Occipital lobe (tissue), 1 donor: ENCODE measurements at regions not wholly inside any gene's neighbourhood (a gene's known extent, or its start where the extent isn't known, plus 50 kb on each side); places are given as distances from the start of the nearest gene placed in this dataset.
"Not testable (repeated sequence)": the region's sequence is repeated elsewhere in the genome, so short reads cannot be mapped to it uniquely, and the experiment has no call there.

ENCODE experiments used
- DNase-seq: peaks from one replicate; lab custom pipeline; 2025; lab: John Stamatoyannopoulos, UW

GRCh38 chr5:143952809-143953208 is 140.8 kb downstream of the HMHB1 start:
- no peak for DNase-seq

GRCh38 chr5:143953851-143954250 is 141.9 kb downstream of the HMHB1 start:
- no peak for DNase-seq

GRCh38 chr5:143955141-143955540 is 143.2 kb downstream of the HMHB1 start:
- no peak for DNase-seq

- DNase-seq = no peak
These were observed 145.5 kb downstream of the HMHB1 start for GRCh38 chr5:143957455-143957854.

GRCh38 chr5:143962201-143962600 is 150.2 kb downstream of the HMHB1 start:
- DNase-seq = no peak

- no peak for DNase-seq
These were observed 153.0 kb downstream of the HMHB1 start for GRCh38 chr5:143964919-143965318.

GRCh38 chr5:143966280-143966679 is 154.3 kb downstream of the HMHB1 start:
- no peak for DNase-seq

GRCh38 chr5:143968071-143968878 is 156.3 kb downstream of the HMHB1 start:
- no peak for DNase-seq

GRCh38 chr5:143970159-143970558 is 158.2 kb downstream of the HMHB1 start:
- DNase-seq = no peak

GRCh38 chr5:143972068-143972467 is 160.1 kb downstream of the HMHB1 start:
- DNase-seq = no peak

GRCh38 chr5:143976055-143976454 is 164.1 kb downstream of the HMHB1 start:
- DNase-seq = no peak

GRCh38 chr5:143977891-143978461 is 166.0 kb downstream of the HMHB1 start:
- no peak for DNase-seq

- DNase-seq = no peak
These were observed 167.2 kb downstream of the HMHB1 start for GRCh38 chr5:143979044-143979690.

GRCh38 chr5:143980506-143980905 is 168.5 kb downstream of the HMHB1 start:
- no peak for DNase-seq

GRCh38 chr5:143982957-143983356 is 171.0 kb downstream of the HMHB1 start:
- not testable (repeated sequence) for DNase-seq

GRCh38 chr5:143985832-143986515 is 174.0 kb downstream of the HMHB1 start:
- no peak for DNase-seq

- no peak for DNase-seq
These were observed 174.7 kb downstream of the HMHB1 start for GRCh38 chr5:143986516-143987212.

- no peak for DNase-seq
These were observed 175.3 kb downstream of the HMHB1 start for GRCh38 chr5:143987264-143987663.

GRCh38 chr5:143987751-143988560 is 176.0 kb downstream of the HMHB1 start:
- no peak for DNase-seq

- DNase-seq = no peak
These were observed 178.0 kb downstream of the YIPF5 start for GRCh38 chr5:143992496-143992895.

- no peak for DNase-seq
These were observed 167.6 kb downstream of the YIPF5 start for GRCh38 chr5:144002876-144003275.
